Lower leg skin (tissue), 3 donors: ENCODE measurements at regions not wholly inside any gene's neighbourhood (a gene's known extent, or its start where the extent isn't known, plus 50 kb on each side); places are given as distances from the start of the nearest gene placed in this dataset.

ENCODE experiments used
- POLR2A ChIP-seq, 2 donors: fragments of 450-650 bp; IDR thresholded peaks; one replicate each; pipeline ENCODE4 v1.6.1; 2016 to 2017; ENCODE audit warnings: antibody characterized with exemption in 2 of 2, mild to moderate bottlenecking in 1 of 2, moderate library complexity in 1 of 2
- TF ChIP-seq, protein P1 (sequence below), 3 donors: fragments of 450-650 bp; IDR thresholded peaks; one replicate each; pipeline ENCODE4 v1.5.1; 2016; ENCODE audit warnings: antibody characterized with exemption in 3 of 3, mild to moderate bottlenecking in 3 of 3, moderate library complexity in 2 of 3

DNA sequence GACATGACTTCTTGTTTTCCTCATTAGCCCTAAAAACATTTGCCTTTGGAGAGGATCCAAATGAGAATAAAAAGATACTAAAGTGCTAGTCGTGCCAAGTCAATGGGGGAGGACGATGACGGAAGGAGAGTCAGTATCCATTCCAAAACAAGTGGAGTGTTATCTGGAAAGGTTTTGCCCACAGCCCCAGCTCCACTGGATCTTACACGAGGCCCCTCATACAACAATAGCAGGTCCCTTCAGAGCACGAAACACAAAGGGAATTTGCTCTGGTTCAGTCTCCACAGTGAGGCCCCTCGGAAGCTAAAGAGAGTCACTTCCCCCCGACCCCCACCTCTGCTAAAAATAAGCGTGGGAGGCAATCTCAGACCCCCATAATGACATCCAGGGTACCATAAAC, 496.9 kb upstream of the ZFHX3 start:
- TF ChIP-seq, protein P1, sequence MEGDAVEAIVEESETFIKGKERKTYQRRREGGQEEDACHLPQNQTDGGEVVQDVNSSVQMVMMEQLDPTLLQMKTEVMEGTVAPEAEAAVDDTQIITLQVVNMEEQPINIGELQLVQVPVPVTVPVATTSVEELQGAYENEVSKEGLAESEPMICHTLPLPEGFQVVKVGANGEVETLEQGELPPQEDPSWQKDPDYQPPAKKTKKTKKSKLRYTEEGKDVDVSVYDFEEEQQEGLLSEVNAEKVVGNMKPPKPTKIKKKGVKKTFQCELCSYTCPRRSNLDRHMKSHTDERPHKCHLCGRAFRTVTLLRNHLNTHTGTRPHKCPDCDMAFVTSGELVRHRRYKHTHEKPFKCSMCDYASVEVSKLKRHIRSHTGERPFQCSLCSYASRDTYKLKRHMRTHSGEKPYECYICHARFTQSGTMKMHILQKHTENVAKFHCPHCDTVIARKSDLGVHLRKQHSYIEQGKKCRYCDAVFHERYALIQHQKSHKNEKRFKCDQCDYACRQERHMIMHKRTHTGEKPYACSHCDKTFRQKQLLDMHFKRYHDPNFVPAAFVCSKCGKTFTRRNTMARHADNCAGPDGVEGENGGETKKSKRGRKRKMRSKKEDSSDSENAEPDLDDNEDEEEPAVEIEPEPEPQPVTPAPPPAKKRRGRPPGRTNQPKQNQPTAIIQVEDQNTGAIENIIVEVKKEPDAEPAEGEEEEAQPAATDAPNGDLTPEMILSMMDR (IDR thresholded peaks at IDR 0.05) = no peak
- no peak for TF ChIP-seq POLR2A (IDR thresholded peaks at IDR 0.05)
